SK-N-SH (cell line): ENCODE measurements at regions not wholly inside any gene's neighbourhood (a gene's known extent, or its start where the extent isn't known, plus 50 kb on each side); places are given as distances from the start of the nearest gene placed in this dataset.

Source experiments
- CTCF ChIA-PET: fragments of 300-600, 350-600 bp; formaldehyde crosslinking; extraction: SDS; loops from one replicate; lab custom pipeline; 2021; lab: Yijun Ruan, JAX
- POLR2A ChIA-PET: fragments of 350-600 bp; sonication (Branson Sonifier 250); formaldehyde crosslinking; extraction: SDS; loops from one replicate; lab custom pipeline; 2020; ENCODE audit warnings: antibody characterized with exemption, inconsistent platforms; lab: Yijun Ruan, JAX
- DNase-seq: peaks from one replicate; pipeline ENCODE4 v3.0.0; 2012
- H2AFZ ChIP-seq: fragments of 200-600 bp; sonication (generic); 2 replicates; pipeline ENCODE4 v1.8.1; 2016; ENCODE audit warnings: antibody characterized with exemption, mild to moderate bottlenecking, low read depth
- H3F3A ChIP-seq: fragments of 200-600 bp; sonication (generic); replicated peaks from 2 replicates; pipeline ENCODE3; 2016; ENCODE audit warnings: antibody characterized with exemption, mild to moderate bottlenecking; ENCODE audit not compliant: insufficient read depth
- H3K27ac ChIP-seq, 2 experiments: fragments of 200-500 bp in 1 of 2; fragments of 200-600 bp in 1 of 2; sonication (Bioruptor generic) in 1 of 2; sonication (generic), shearing (Covaris generic) in 1 of 2; 2 replicates each; pipeline versions ENCODE4 v1.5.1 to v1.6.1; 2014 to 2016; ENCODE audit warnings: low read depth in 2 of 2, inconsistent platforms in 1 of 2, low read length in 1 of 2, mild to moderate bottlenecking in 1 of 2, mixed read lengths in 1 of 2
- H3K27me3 ChIP-seq: fragments of 200-600 bp; sonication (generic), shearing (Covaris generic); 2 replicates; pipeline ENCODE4 v1.6.1; 2016; ENCODE audit warnings: mixed run types; ENCODE audit not compliant: insufficient read depth
- H3K36me3 ChIP-seq, 2 experiments: fragments of 200-500 bp in 1 of 2; fragments of 200-600 bp in 1 of 2; sonication (Bioruptor generic) in 1 of 2; sonication (generic) in 1 of 2; replicated peaks in 1 of 2; 2 replicates each; pipeline versions ENCODE3 to v1.5.1; 2014 to 2016; ENCODE audit warnings: low read length in 1 of 2, mild to moderate bottlenecking in 1 of 2; ENCODE audit not compliant: insufficient read depth in 2 of 2, control insufficient read depth in 1 of 2
- H3K4me1 ChIP-seq, 2 experiments: fragments of 200-500 bp in 1 of 2; fragments of 200-600 bp in 1 of 2; sonication (Bioruptor generic) in 1 of 2; sonication (generic), shearing (Covaris generic) in 1 of 2; 2 replicates each; pipeline versions ENCODE4 v1.5.1 to v1.6.1; 2014 to 2016; ENCODE audit warnings: low read depth in 1 of 2, low read length in 1 of 2, mixed run types in 1 of 2; ENCODE audit not compliant: insufficient read depth in 2 of 2, control insufficient read depth in 1 of 2
- H3K4me2 ChIP-seq: fragments of 200-600 bp; sonication (generic), shearing (Covaris generic); 2 replicates; pipeline ENCODE4 v1.6.1; 2017; ENCODE audit warnings: mixed run types
- H3K4me3 ChIP-seq, 2 experiments: fragments of 200-500 bp in 1 of 2; fragments of 200-600 bp in 1 of 2; sonication (Bioruptor generic) in 1 of 2; sonication (generic), shearing (Covaris generic) in 1 of 2; 2 replicates each; pipeline versions ENCODE4 v1.5.1 to v1.8.1; 2014 to 2016; ENCODE audit warnings: low read depth in 2 of 2, inconsistent platforms in 1 of 2, low read length in 1 of 2, mild to moderate bottlenecking in 1 of 2, mixed read lengths in 1 of 2, moderate library complexity in 1 of 2
- H3K79me2 ChIP-seq: fragments of 200-600 bp; sonication (generic); 2 replicates; pipeline ENCODE4 v1.8.1; 2017; ENCODE audit warnings: mild to moderate bottlenecking; ENCODE audit not compliant: insufficient read depth
- H3K9ac ChIP-seq: fragments of 200-600 bp; sonication (generic); 2 replicates; pipeline ENCODE4 v1.6.1; 2017; ENCODE audit warnings: mixed run types
- H3K9me2 ChIP-seq: fragments of 200-600 bp; sonication (generic); 2 replicates; pipeline ENCODE4 v1.6.1; 2017; ENCODE audit warnings: mixed run types
- H3K9me3 ChIP-seq: fragments of 200-600 bp; sonication (generic); 2 replicates; pipeline ENCODE4 v1.6.1; 2017; ENCODE audit warnings: mixed run types, mild to moderate bottlenecking, moderate library complexity
- H4K20me1 ChIP-seq: fragments of 200-600 bp; sonication (generic); 2 replicates; pipeline ENCODE4 v1.6.1; 2017; ENCODE audit warnings: mild to moderate bottlenecking, mixed run types; ENCODE audit not compliant: insufficient read depth
- CHD2 ChIP-seq: fragments of 150-350 bp; IDR thresholded peaks from 2 replicates; pipeline ENCODE4 v1.6.1; 2018; ENCODE audit warnings: low read length; ENCODE audit not compliant: partially characterized antibody
- ELF1 ChIP-seq: IDR thresholded peaks from 2 replicates; pipeline ENCODE4 v1.4.0; 2012
- EP300 ChIP-seq, 2 experiments: IDR thresholded peaks; 2 replicates each; pipeline versions ENCODE4 v1.4.0 to v1.6.1; 2012; ENCODE audit warnings: borderline replicate concordance in 1 of 2, low read depth in 1 of 2, low read length in 1 of 2
- FOSL2 ChIP-seq: IDR thresholded peaks from 2 replicates; pipeline ENCODE4 v1.4.0; 2012; ENCODE audit warnings: low read depth, mild to moderate bottlenecking, moderate library complexity, borderline replicate concordance
- FOXJ3 ChIP-seq: sonication (generic); formaldehyde crosslinking; IDR thresholded peaks from 2 replicates; pipeline ENCODE4 v1.5.1; 2020; ENCODE audit warnings: mild to moderate bottlenecking, missing genetic modification reagents
- FOXM1 ChIP-seq: IDR thresholded peaks from 2 replicates; pipeline ENCODE4 v1.4.0; 2012; ENCODE audit warnings: low read depth, mild to moderate bottlenecking
- GABPA ChIP-seq: IDR thresholded peaks from 2 replicates; pipeline ENCODE4 v1.4.0; 2012; ENCODE audit warnings: low read depth, mild to moderate bottlenecking
- IRF3 ChIP-seq: fragments of 150-350 bp; IDR thresholded peaks from 2 replicates; pipeline ENCODE4 v1.6.1; 2016; ENCODE audit warnings: mild to moderate bottlenecking, low read depth, low read length
- JUND ChIP-seq: IDR thresholded peaks from 2 replicates; pipeline ENCODE4 v1.4.0; 2012
- MAX ChIP-seq: IDR thresholded peaks from 2 replicates; pipeline ENCODE4 v1.4.0; 2012; ENCODE audit warnings: low read depth
- MEF2A ChIP-seq: IDR thresholded peaks from 2 replicates; pipeline ENCODE4 v1.4.0; 2012; ENCODE audit warnings: low read depth, borderline replicate concordance
- POLR2AphosphoS5 ChIP-seq: IDR thresholded peaks from 2 replicates; pipeline ENCODE4 v1.6.1; 2012; ENCODE audit warnings: low read depth, low read length
- RAD21 ChIP-seq: IDR thresholded peaks from 2 replicates; pipeline ENCODE4 v1.6.1; 2012; ENCODE audit warnings: mild to moderate bottlenecking, low read length
- REST ChIP-seq: IDR thresholded peaks from 2 replicates; pipeline ENCODE4 v1.6.1; 2012; ENCODE audit warnings: mild to moderate bottlenecking, low read depth, low read length, moderate library complexity
- SIN3A ChIP-seq: IDR thresholded peaks from 2 replicates; pipeline ENCODE4 v1.6.1; 2012; ENCODE audit warnings: low read depth, mild to moderate bottlenecking, low read length, moderate library complexity, borderline replicate concordance
- SMC3 ChIP-seq: IDR thresholded peaks from 2 replicates; pipeline ENCODE4 v1.6.1; 2012; ENCODE audit warnings: low read depth, low read length, improper control_type of control experiment
- TCF12 ChIP-seq: IDR thresholded peaks from 2 replicates; pipeline ENCODE4 v1.4.0; 2012
- TEAD4 ChIP-seq: IDR thresholded peaks from 2 replicates; pipeline ENCODE4 v1.4.0; 2012; ENCODE audit warnings: mild to moderate bottlenecking, borderline replicate concordance; ENCODE audit not compliant: insufficient read depth
- USF1 ChIP-seq: IDR thresholded peaks from 2 replicates; pipeline ENCODE4 v1.4.0; 2012; ENCODE audit warnings: low read depth, borderline replicate concordance
- USF2 ChIP-seq: fragments of 150-350 bp; IDR thresholded peaks from 2 replicates; pipeline ENCODE4 v1.6.1; 2017; ENCODE audit warnings: antibody characterized with exemption, low read length, low read depth, borderline replicate concordance
- YY1 ChIP-seq: IDR thresholded peaks from 2 replicates; pipeline ENCODE4 v1.4.0; 2012; ENCODE audit warnings: low read depth, mild to moderate bottlenecking
- WGBS: methylation state at CpG from one replicate; pipeline ENCODE4 v1.1.6; 2017; ENCODE audit warnings: low lambda C conversion rate; 5-methylcytosine and 5-hydroxymethylcytosine counted together

GRCh38 chr3:84008623-84009022 is 950.2 kb upstream of the CADM2 start:
- ChIA-PET POLR2A (no interaction called here), CTCF (no interaction called here)
- no peaks in the 10 kb centered on the region for H3K4me1 ChIP-seq
- H3K36me3 ChIP-seq, result no peaks in the 10 kb centered on the region
- no peak overlapping the region for H3K9ac ChIP-seq
- no peaks in the 10 kb centered on the region for H3K9me3 ChIP-seq
- no peaks in the 10 kb centered on the region for H3F3A ChIP-seq
- no peaks in the 10 kb centered on the region for H4K20me1 ChIP-seq
- no peak overlapping the region for H2AFZ ChIP-seq
- DNase-seq, result no peak
- WGBS, result 0% methylated on average over 1 of the region's 1 CpG
- H3K9me2 ChIP-seq, result no peaks in the 10 kb centered on the region
- no peaks in the 10 kb centered on the region for H3K79me2 ChIP-seq
- no peak overlapping the region for H3K27ac ChIP-seq
- no peak overlapping the region for H3K4me2 ChIP-seq
- no peak overlapping the region for H3K4me3 ChIP-seq
- TF ChIP-seq TEAD4, result no peak
- TF ChIP-seq RAD21, result no peak
- no peak for TF ChIP-seq MEF2A
- no peak for TF ChIP-seq CHD2
- no peak for TF ChIP-seq FOXM1
- TF ChIP-seq USF2, result no peak
- TF ChIP-seq FOSL2, result no peak
- TF ChIP-seq ELF1, result no peak
- no peak for TF ChIP-seq SMC3
- TF ChIP-seq EP300 (IDR thresholded peaks at IDR 0.05; ENCODE audit: borderline replicate concordance in 1 of 2, low read depth in 1 of 2, low read length in 1 of 2), result no peak
- no peak for TF ChIP-seq GABPA
- no peak for TF ChIP-seq JUND
- no peak for TF ChIP-seq POLR2AphosphoS5
- TF ChIP-seq IRF3, result no peak
- no peak for TF ChIP-seq MAX
- TF ChIP-seq TCF12, result no peak
- no peak for TF ChIP-seq USF1
- TF ChIP-seq, all 33 proteins: peak for 0
- H3K27me3 ChIP-seq, result no peaks in the 10 kb centered on the region

GRCh38 chr3:84023842-84024241 is 934.9 kb upstream of the CADM2 start:
- Histone ChIP-seq H3K9ac (no peak overlapping the region), H4K20me1 (no peaks in the 10 kb centered on the region), H3K79me2 (no peaks in the 10 kb centered on the region), H3K27ac (no peak overlapping the region), H2AFZ (no peak overlapping the region), H3K9me2 (no peaks in the 10 kb centered on the region), H3K36me3 (no peaks in the 10 kb centered on the region), H3F3A (no peaks in the 10 kb centered on the region), H3K9me3 (no peaks in the 10 kb centered on the region), H3K27me3 (no peaks in the 10 kb centered on the region), H3K4me2 (no peak overlapping the region), H3K4me1 (no peaks in the 10 kb centered on the region), H3K4me3 (no peak overlapping the region)
- CTCF ChIA-PET, result no interaction called here
- WGBS, result 15% methylated on average over 4 of the region's 4 CpGs
- POLR2A ChIA-PET, result no interaction called here
- TF ChIP-seq REST (no peak), FOXJ3 (CRISPR knock-in tag) (no peak), TCF12 (no peak), SIN3A (no peak), YY1 (no peak), MEF2A (no peak)
- DNase-seq, result no peak
